ENCODE measurements at regions not wholly inside any gene's neighbourhood (a gene's known extent, or its start where the extent isn't known, plus 50 kb on each side); places are given as distances from the start of the nearest gene placed in this dataset.

GRCh38 chr12:92529944-92530343 is 172.8 kb upstream of the PLEKHG7 start:
- TF ChIP-seq, protein P1, sequence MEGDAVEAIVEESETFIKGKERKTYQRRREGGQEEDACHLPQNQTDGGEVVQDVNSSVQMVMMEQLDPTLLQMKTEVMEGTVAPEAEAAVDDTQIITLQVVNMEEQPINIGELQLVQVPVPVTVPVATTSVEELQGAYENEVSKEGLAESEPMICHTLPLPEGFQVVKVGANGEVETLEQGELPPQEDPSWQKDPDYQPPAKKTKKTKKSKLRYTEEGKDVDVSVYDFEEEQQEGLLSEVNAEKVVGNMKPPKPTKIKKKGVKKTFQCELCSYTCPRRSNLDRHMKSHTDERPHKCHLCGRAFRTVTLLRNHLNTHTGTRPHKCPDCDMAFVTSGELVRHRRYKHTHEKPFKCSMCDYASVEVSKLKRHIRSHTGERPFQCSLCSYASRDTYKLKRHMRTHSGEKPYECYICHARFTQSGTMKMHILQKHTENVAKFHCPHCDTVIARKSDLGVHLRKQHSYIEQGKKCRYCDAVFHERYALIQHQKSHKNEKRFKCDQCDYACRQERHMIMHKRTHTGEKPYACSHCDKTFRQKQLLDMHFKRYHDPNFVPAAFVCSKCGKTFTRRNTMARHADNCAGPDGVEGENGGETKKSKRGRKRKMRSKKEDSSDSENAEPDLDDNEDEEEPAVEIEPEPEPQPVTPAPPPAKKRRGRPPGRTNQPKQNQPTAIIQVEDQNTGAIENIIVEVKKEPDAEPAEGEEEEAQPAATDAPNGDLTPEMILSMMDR (IDR thresholded peaks at IDR 0.05): no peak
- no peak for TF ChIP-seq TCF12 (IDR thresholded peaks at IDR 0.05)
- TF ChIP-seq EP300 (IDR thresholded peaks at IDR 0.05; ENCODE audit: borderline replicate concordance in 1 of 2, low read depth in 1 of 2, low read length in 1 of 2): no peak
- TF ChIP-seq POLR2AphosphoS5 (IDR thresholded peaks at IDR 0.05; ENCODE audit: low read depth, low read length): no peak
- TF ChIP-seq TAF1 (IDR thresholded peaks at IDR 0.05; ENCODE audit: borderline replicate concordance, low read depth, low read length): no peak
- TF ChIP-seq REST (IDR thresholded peaks at IDR 0.05; ENCODE audit: low read depth, low read length): no peak
- TF ChIP-seq RAD21 (IDR thresholded peaks at IDR 0.05; ENCODE audit: low read length): no peak
